ENCODE measurements at regions not wholly inside any gene's neighbourhood (a gene's known extent, or its start where the extent isn't known, plus 50 kb on each side); places are given as distances from the start of the nearest gene placed in this dataset.

GRCh38 chr19:31975461-31975860 lies 369.9 kb upstream of the ZNF507 start:
- DNase-seq (ENCODE audit: low read depth, low spot score) (no peak), FAIRE-seq (no peak)
- Histone ChIP-seq H4K20me1 (ENCODE audit: control insufficient read depth, extremely low read depth, insufficient read depth, low read length) (no peaks in the 10 kb centered on the region), H3K9me3 (ENCODE audit: control insufficient read depth, low read depth, low read length) (peaks cover 5% of the 10 kb centered on the region), H3K36me3 (ENCODE audit: control insufficient read depth in 2 of 2, extremely low read depth in 1 of 2, insufficient read depth in 2 of 2, low read length in 2 of 2) (no peaks in the 10 kb centered on the region), H3K79me2 (ENCODE audit: control insufficient read depth, insufficient read depth, low read length) (no peaks in the 10 kb centered on the region), H3K9me1 (ENCODE audit: control insufficient read depth, extremely low read depth, insufficient read depth, low read length) (no peaks in the 10 kb centered on the region), H3K4me3 (ENCODE audit: control insufficient read depth in 2 of 3, extremely low read depth in 1 of 3, insufficient read depth in 2 of 3, low read depth in 1 of 3, low read length in 3 of 3) (no peak overlapping the region), H3K9ac (ENCODE audit: control insufficient read depth, extremely low read depth, insufficient read depth, low read length) (no peak overlapping the region), H2AFZ (ENCODE audit: control insufficient read depth, low read length) (no peak overlapping the region), H3K4me2 (ENCODE audit: control insufficient read depth, extremely low read depth, insufficient read depth, low read depth, low read length) (no peak overlapping the region), H3K27me3 (ENCODE audit: control insufficient read depth, extremely low read depth, insufficient read depth, low read length) (no peaks in the 10 kb centered on the region), H3K4me1 (ENCODE audit: control insufficient read depth, extremely low read depth, insufficient read depth, low read length) (no peaks in the 10 kb centered on the region), H3K27ac (ENCODE audit: control insufficient read depth, insufficient read depth, low read length) (no peak overlapping the region)
- no peak for TF ChIP-seq CTCF (optimal IDR thresholded peaks at IDR 0.05 in 1 of 3, IDR thresholded peaks at IDR 0.05 in 1 of 3, conservative IDR thresholded peaks at IDR 0.05 in 1 of 3; ENCODE audit: extremely low read depth in 1 of 3, insufficient read depth in 2 of 3, low read length in 3 of 3)
- TF ChIP-seq EZH2 (IDR thresholded peaks at IDR 0.05; ENCODE audit: low read length), result no peak
- dilution Hi-C loops (cut with MboI; ENCODE audit: extremely low pct_ligation_motif_present, low sequenced_read_pairs), result no loop called here

DNA sequence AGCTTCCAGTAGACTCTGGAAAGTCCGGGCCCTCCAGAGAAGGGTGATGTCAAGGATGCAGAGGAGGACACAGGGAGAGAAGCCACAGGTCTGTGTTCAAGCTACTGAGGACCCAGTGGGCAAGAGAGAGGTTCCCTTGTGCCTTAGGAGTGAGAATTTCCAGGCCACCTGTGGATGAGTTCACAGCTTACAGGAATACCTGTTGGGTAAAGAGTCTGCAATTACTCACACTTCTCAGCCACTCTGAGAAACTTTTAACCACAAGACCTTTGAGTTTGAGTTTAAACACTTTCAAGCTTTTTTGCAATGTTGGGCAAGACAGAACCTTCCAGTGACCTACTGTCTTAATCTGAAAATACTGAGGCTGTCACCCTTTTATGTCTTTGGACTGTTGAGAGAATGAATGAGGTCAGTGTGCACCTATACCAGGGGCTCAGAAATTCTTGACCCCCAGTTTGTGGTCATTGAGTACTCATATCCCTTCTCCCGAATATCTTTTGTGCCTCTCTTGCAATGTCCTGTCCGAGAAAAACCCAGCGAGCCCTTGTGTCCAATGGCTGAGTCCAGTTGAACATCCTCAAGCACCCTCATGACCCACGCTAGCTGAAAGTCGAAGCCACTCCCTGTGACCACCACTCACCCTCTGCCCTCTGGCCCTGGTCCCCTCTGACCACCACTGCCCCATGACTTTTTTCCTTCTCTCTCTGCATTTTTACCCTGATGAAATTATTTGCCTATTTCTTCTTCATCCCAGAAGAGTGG lies 368.5 kb upstream of the ZNF507 start:
- Histone ChIP-seq H3K36me3 (ENCODE audit: control insufficient read depth in 2 of 2, extremely low read depth in 1 of 2, insufficient read depth in 2 of 2, low read length in 2 of 2) (no peaks in the 10 kb centered on the region), H3K4me3 (ENCODE audit: control insufficient read depth in 2 of 3, extremely low read depth in 1 of 3, insufficient read depth in 2 of 3, low read depth in 1 of 3, low read length in 3 of 3) (no peak overlapping the region), H3K79me2 (ENCODE audit: control insufficient read depth, insufficient read depth, low read length) (no peaks in the 10 kb centered on the region), H3K27ac (ENCODE audit: control insufficient read depth, insufficient read depth, low read length) (no peak overlapping the region), H3K9ac (ENCODE audit: control insufficient read depth, extremely low read depth, insufficient read depth, low read length) (no peak overlapping the region), H3K4me2 (ENCODE audit: control insufficient read depth, extremely low read depth, insufficient read depth, low read depth, low read length) (no peak overlapping the region), H3K9me1 (ENCODE audit: control insufficient read depth, extremely low read depth, insufficient read depth, low read length) (no peaks in the 10 kb centered on the region), H2AFZ (ENCODE audit: control insufficient read depth, low read length) (no peak overlapping the region), H3K27me3 (ENCODE audit: control insufficient read depth, extremely low read depth, insufficient read depth, low read length) (no peaks in the 10 kb centered on the region), H3K9me3 (ENCODE audit: control insufficient read depth, low read depth, low read length) (peaks cover 2% of the 10 kb centered on the region), H3K4me1 (ENCODE audit: control insufficient read depth, extremely low read depth, insufficient read depth, low read length) (no peaks in the 10 kb centered on the region), H4K20me1 (ENCODE audit: control insufficient read depth, extremely low read depth, insufficient read depth, low read length) (no peaks in the 10 kb centered on the region)
- TF ChIP-seq CTCF (optimal IDR thresholded peaks at IDR 0.05 in 1 of 3, IDR thresholded peaks at IDR 0.05 in 1 of 3, conservative IDR thresholded peaks at IDR 0.05 in 1 of 3; ENCODE audit: extremely low read depth in 1 of 3, insufficient read depth in 2 of 3, low read length in 3 of 3) (no peak), EZH2 (IDR thresholded peaks at IDR 0.05; ENCODE audit: low read length) (no peak)
- DNase-seq (ENCODE audit: low read depth, low spot score) (no peak), FAIRE-seq (no peak)
- dilution Hi-C loops (cut with MboI; ENCODE audit: extremely low pct_ligation_motif_present, low sequenced_read_pairs), result no loop called here

All from keratinocyte (primary cell).